MCF 10A (cell line): ENCODE measurements at regions not wholly inside any gene's neighbourhood (a gene's known extent, or its start where the extent isn't known, plus 50 kb on each side); places are given as distances from the start of the nearest gene placed in this dataset.

Experiments
- BruUV-seq: library from RNA; stranded (reverse); fragments of 400-500 nt; replicated peaks from 2 replicates; lab custom pipeline; 2021; lab: Mats Ljungman, UMichigan
- CTCF ChIA-PET: fragments of 300-600 bp; sonication (Branson Sonifier 250); formaldehyde crosslinking; extraction: SDS; loops from one replicate; lab custom pipeline; 2021; ENCODE audit warnings: antibody characterized with exemption, inconsistent platforms; lab: Yijun Ruan, JAX
- POLR2A ChIA-PET: fragments of 300-600, 350-650 bp; sonication (Branson Sonifier 250); formaldehyde crosslinking; extraction: SDS; loops from one replicate; lab custom pipeline; 2020; ENCODE audit warnings: antibody characterized with exemption, inconsistent platforms; lab: Yijun Ruan, JAX
- DNase-seq: peaks from one replicate; pipeline ENCODE4 v3.0.0-alpha.2; 2018; ENCODE audit not compliant: unreplicated experiment
- H3K27ac Mint-ChIP-seq: one replicate; pipeline ENCODE4 v1.8.0; 2022; ENCODE audit warnings: mild to moderate bottlenecking, low read depth, mixed read lengths; ENCODE audit not compliant: unreplicated experiment
- H3K27me3 Mint-ChIP-seq: one replicate; pipeline ENCODE4 v1.8.0; 2022; ENCODE audit warnings: mixed read lengths; ENCODE audit not compliant: insufficient read depth, unreplicated experiment
- H3K36me3 Mint-ChIP-seq: one replicate; pipeline ENCODE4 v1.8.0; 2022; ENCODE audit warnings: mild to moderate bottlenecking, moderate library complexity, mixed read lengths; ENCODE audit not compliant: insufficient read depth, unreplicated experiment
- H3K4me1 Mint-ChIP-seq: one replicate; pipeline ENCODE4 v1.8.0; 2022; ENCODE audit warnings: mixed read lengths; ENCODE audit not compliant: insufficient read depth, unreplicated experiment
- H3K4me3 Mint-ChIP-seq: one replicate; pipeline ENCODE4 v1.8.0; 2022; ENCODE audit warnings: mild to moderate bottlenecking, moderate library complexity, mixed read lengths; ENCODE audit not compliant: unreplicated experiment
- H3K9me3 Mint-ChIP-seq: one replicate; pipeline ENCODE4 v1.8.0; 2022; ENCODE audit warnings: mixed read lengths; ENCODE audit not compliant: unreplicated experiment
- intact Hi-C: fragments of 100-400 bp; cut with micrococcal nuclease; formaldehyde crosslinking; loops from 2 replicates; pipeline ENCODE4 v1.14.1; 2022
- TF ChIP-seq, protein P1 (sequence below): fragments of 200-600 bp; IDR thresholded peaks from one replicate; pipeline ENCODE4 v1.8.0; 2022; ENCODE audit warnings: antibody characterized with exemption, mild to moderate bottlenecking; ENCODE audit not compliant: unreplicated experiment

GRCh38 chr16:72615856-72616255, 432.1 kb downstream of the ZFHX3 start:
- Mint-ChIP-seq H3K27ac (no peak overlapping the region), H3K36me3 (no peaks in the 10 kb centered on the region), H3K4me3 (no peak overlapping the region), H3K9me3 (no peaks in the 10 kb centered on the region), H3K4me1 (peaks cover 2% of the 10 kb centered on the region), H3K27me3 (no peaks in the 10 kb centered on the region)
- POLR2A ChIA-PET = no interaction called here
- DNase-seq = no peak
- intact Hi-C loops = no loop called here
- BruUV-seq = no TSS peak
- TF ChIP-seq, protein P1, sequence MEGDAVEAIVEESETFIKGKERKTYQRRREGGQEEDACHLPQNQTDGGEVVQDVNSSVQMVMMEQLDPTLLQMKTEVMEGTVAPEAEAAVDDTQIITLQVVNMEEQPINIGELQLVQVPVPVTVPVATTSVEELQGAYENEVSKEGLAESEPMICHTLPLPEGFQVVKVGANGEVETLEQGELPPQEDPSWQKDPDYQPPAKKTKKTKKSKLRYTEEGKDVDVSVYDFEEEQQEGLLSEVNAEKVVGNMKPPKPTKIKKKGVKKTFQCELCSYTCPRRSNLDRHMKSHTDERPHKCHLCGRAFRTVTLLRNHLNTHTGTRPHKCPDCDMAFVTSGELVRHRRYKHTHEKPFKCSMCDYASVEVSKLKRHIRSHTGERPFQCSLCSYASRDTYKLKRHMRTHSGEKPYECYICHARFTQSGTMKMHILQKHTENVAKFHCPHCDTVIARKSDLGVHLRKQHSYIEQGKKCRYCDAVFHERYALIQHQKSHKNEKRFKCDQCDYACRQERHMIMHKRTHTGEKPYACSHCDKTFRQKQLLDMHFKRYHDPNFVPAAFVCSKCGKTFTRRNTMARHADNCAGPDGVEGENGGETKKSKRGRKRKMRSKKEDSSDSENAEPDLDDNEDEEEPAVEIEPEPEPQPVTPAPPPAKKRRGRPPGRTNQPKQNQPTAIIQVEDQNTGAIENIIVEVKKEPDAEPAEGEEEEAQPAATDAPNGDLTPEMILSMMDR = no peak
- CTCF ChIA-PET = interaction anchor here (0.7 kb wide), 1 partner anchor 424 kb away, joined by 3 read pairs; no protein-coding TSS in a partner anchor

GRCh38 chr16:72612718-72613117, 435.2 kb downstream of the ZFHX3 start:
- ChIA-PET POLR2A (interaction anchor here (0.6 kb wide), 1 partner anchor 644 kb away, joined by 5 read pairs; no protein-coding TSS in a partner anchor), CTCF (no interaction called here)
- no peaks in the 10 kb centered on the region for H3K4me1 Mint-ChIP-seq
- H3K27ac Mint-ChIP-seq = no peak overlapping the region
- BruUV-seq = no TSS peak
- no peaks in the 10 kb centered on the region for H3K36me3 Mint-ChIP-seq
- intact Hi-C loops = no loop called here
- H3K27me3 Mint-ChIP-seq = no peaks in the 10 kb centered on the region
- TF ChIP-seq, protein P1 = no peak
- no peak for DNase-seq
- H3K4me3 Mint-ChIP-seq = no peak overlapping the region
- no peaks in the 10 kb centered on the region for H3K9me3 Mint-ChIP-seq

GRCh38 chr16:72612256-72612655, 435.7 kb downstream of the ZFHX3 start:
- intact Hi-C loops = no loop called here
- Mint-ChIP-seq H3K27ac (no peak overlapping the region), H3K4me1 (no peaks in the 10 kb centered on the region), H3K36me3 (no peaks in the 10 kb centered on the region), H3K27me3 (no peaks in the 10 kb centered on the region), H3K4me3 (no peak overlapping the region), H3K9me3 (no peaks in the 10 kb centered on the region)
- no peak for DNase-seq
- CTCF ChIA-PET = no interaction called here
- BruUV-seq = no TSS peak
- TF ChIP-seq, protein P1 = no peak
- POLR2A ChIA-PET = interaction anchor here (0.6 kb wide), 1 partner anchor 643 kb away, joined by 5 read pairs; no protein-coding TSS in a partner anchor

DNA sequence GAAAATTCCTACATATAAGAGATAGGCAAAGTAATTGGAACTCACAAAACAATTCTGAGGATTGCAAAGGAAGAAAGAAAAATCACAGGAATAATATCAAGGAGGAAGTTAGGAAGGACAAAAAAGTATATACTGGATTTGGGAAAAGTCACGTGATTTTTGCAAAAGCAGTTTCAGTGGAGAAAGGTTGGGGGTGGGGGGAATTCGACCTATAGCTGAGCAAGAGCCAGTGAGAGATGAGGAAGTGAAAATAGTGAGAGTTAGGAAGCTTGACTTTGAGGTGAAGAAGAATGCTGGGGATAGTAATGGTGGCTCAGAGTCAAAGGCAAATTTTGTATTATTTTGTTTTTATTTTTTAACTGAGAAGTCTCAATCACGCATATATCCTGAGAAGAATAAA, 438.0 kb upstream of the PMFBP1 start:
- no peak overlapping the region for H3K27ac Mint-ChIP-seq
- BruUV-seq = no TSS peak
- ChIA-PET CTCF (interaction anchor here (0.7 kb wide), 1 partner anchor 451 kb away, joined by 3 read pairs; no protein-coding TSS in a partner anchor), POLR2A (no interaction called here)
- no peaks in the 10 kb centered on the region for H3K36me3 Mint-ChIP-seq
- no peaks in the 10 kb centered on the region for H3K4me1 Mint-ChIP-seq
- intact Hi-C loops = no loop called here
- no peak for DNase-seq
- TF ChIP-seq, protein P1 = no peak
- H3K4me3 Mint-ChIP-seq = no peak overlapping the region
- no peaks in the 10 kb centered on the region for H3K9me3 Mint-ChIP-seq
- no peaks in the 10 kb centered on the region for H3K27me3 Mint-ChIP-seq
